ENCODE measurements at regions not wholly inside any gene's neighbourhood (a gene's known extent, or its start where the extent isn't known, plus 50 kb on each side); places are given as distances from the start of the nearest gene placed in this dataset.
A peak's percentile ranks its signal among the peaks of the same experiment; 100 is the strongest.

- Mint-ChIP-seq H3K36me3 (ENCODE audit: insufficient read depth, unreplicated experiment) (no peaks in the 10 kb centered on the region), H3K4me3 (ENCODE audit: unreplicated experiment) (no peak overlapping the region), H3K27me3 (ENCODE audit: insufficient read depth, unreplicated experiment) (no peaks in the 10 kb centered on the region), H3K27ac (ENCODE audit: low read depth, unreplicated experiment) (no peak overlapping the region), H3K4me1 (ENCODE audit: insufficient read depth, unreplicated experiment) (peaks cover 4% of the 10 kb centered on the region), H3K9me3 (ENCODE audit: unreplicated experiment) (peaks cover 6% of the 10 kb centered on the region)
- intact Hi-C loops (cut with micrococcal nuclease), result no loop called here
- ChIA-PET POLR2A (no interaction called here), CTCF (no interaction called here)
- DNase-seq (ENCODE audit: unreplicated experiment), result no peak
- BruUV-seq (replicated peaks), result no TSS peak
- no peak for TF ChIP-seq CTCF (IDR thresholded peaks at IDR 0.05; ENCODE audit: unreplicated experiment)
Observed at GRCh38 chr3:104286645-104287044, 1080.1 kb upstream of the ALCAM start.

- peak; percentile 0 for DNase-seq (ENCODE audit: unreplicated experiment)
- Mint-ChIP-seq H3K27ac (ENCODE audit: low read depth, unreplicated experiment) (no peak overlapping the region), H3K36me3 (ENCODE audit: insufficient read depth, unreplicated experiment) (no peaks in the 10 kb centered on the region), H3K9me3 (ENCODE audit: unreplicated experiment) (no peaks in the 10 kb centered on the region), H3K27me3 (ENCODE audit: insufficient read depth, unreplicated experiment) (no peaks in the 10 kb centered on the region), H3K4me3 (ENCODE audit: unreplicated experiment) (peak overlapping the region; percentile 26), H3K4me1 (ENCODE audit: insufficient read depth, unreplicated experiment) (peaks cover 7% of the 10 kb centered on the region)
- CTCF ChIA-PET, result interaction anchor here (1.5 kb wide), 1 partner anchor 18 kb away, joined by 6 read pairs; no protein-coding TSS in a partner anchor
- TF ChIP-seq CTCF (IDR thresholded peaks at IDR 0.05; ENCODE audit: unreplicated experiment), result no peak
- POLR2A ChIA-PET, result interaction anchor here (1.3 kb wide), 1 partner anchor 12 kb away, joined by 4 read pairs; no protein-coding TSS in a partner anchor
- BruUV-seq (replicated peaks), result no TSS peak
- intact Hi-C loops (cut with micrococcal nuclease), result no loop called here
Observed at GRCh38 chr3:104291437-104291851, 1075.3 kb upstream of the ALCAM start.

GRCh38 chr3:104291878-104292277 lies 1074.8 kb upstream of the ALCAM start:
- H3K27ac Mint-ChIP-seq (ENCODE audit: low read depth, unreplicated experiment), result no peak overlapping the region
- BruUV-seq (replicated peaks), result no TSS peak

GRCh38 chr3:104297617-104298016 lies 1069.1 kb upstream of the ALCAM start:
- H3K27ac Mint-ChIP-seq (ENCODE audit: low read depth, unreplicated experiment), result no peak overlapping the region
- ChIA-PET POLR2A (no interaction called here), CTCF (no interaction called here)
- no peaks in the 10 kb centered on the region for H3K27me3 Mint-ChIP-seq (ENCODE audit: insufficient read depth, unreplicated experiment)
- no peaks in the 10 kb centered on the region for H3K4me1 Mint-ChIP-seq (ENCODE audit: insufficient read depth, unreplicated experiment)
- intact Hi-C loops (cut with micrococcal nuclease), result no loop called here
- DNase-seq (ENCODE audit: unreplicated experiment), result no peak
- no peak for TF ChIP-seq CTCF (IDR thresholded peaks at IDR 0.05; ENCODE audit: unreplicated experiment)
- no peaks in the 10 kb centered on the region for H3K36me3 Mint-ChIP-seq (ENCODE audit: insufficient read depth, unreplicated experiment)
- BruUV-seq (replicated peaks), result no TSS peak
- H3K4me3 Mint-ChIP-seq (ENCODE audit: unreplicated experiment), result no peak overlapping the region
- H3K9me3 Mint-ChIP-seq (ENCODE audit: unreplicated experiment), result no peaks in the 10 kb centered on the region

More at GRCh38 chr3:104291878-104292277, 1074.8 kb upstream of the ALCAM start:
- ChIA-PET POLR2A (interaction anchor here (1.3 kb wide), 1 partner anchor 12 kb away, joined by 4 read pairs; no protein-coding TSS in a partner anchor), CTCF (interaction anchor here (0.6 to 1.5 kb wide), 2 partner anchors 18 to 163 kb away, joined by 3 to 6 read pairs; no protein-coding TSS in a partner anchor)
- H3K36me3 Mint-ChIP-seq (ENCODE audit: insufficient read depth, unreplicated experiment), result no peaks in the 10 kb centered on the region
- peaks cover 7% of the 10 kb centered on the region for H3K4me1 Mint-ChIP-seq (ENCODE audit: insufficient read depth, unreplicated experiment)
- H3K4me3 Mint-ChIP-seq (ENCODE audit: unreplicated experiment), result peak overlapping the region; percentile 26
- no peaks in the 10 kb centered on the region for H3K9me3 Mint-ChIP-seq (ENCODE audit: unreplicated experiment)
- intact Hi-C loops (cut with micrococcal nuclease), result no loop called here
- no peaks in the 10 kb centered on the region for H3K27me3 Mint-ChIP-seq (ENCODE audit: insufficient read depth, unreplicated experiment)
- no peak for DNase-seq (ENCODE audit: unreplicated experiment)
- no peak for TF ChIP-seq CTCF (IDR thresholded peaks at IDR 0.05; ENCODE audit: unreplicated experiment)
